VCaP (cell line): ENCODE measurements at regions not wholly inside any gene's neighbourhood (a gene's known extent, or its start where the extent isn't known, plus 50 kb on each side); places are given as distances from the start of the nearest gene placed in this dataset.

Experiments
- H3K27ac ChIP-seq: fragments of 450-650 bp; 2 replicates; pipeline ENCODE4 v1.5.1; 2017
- CTCF ChIP-seq: fragments of 450-650 bp; conservative IDR thresholded peaks from 2 replicates; pipeline ENCODE4 v1.5.1; 2017; ENCODE audit warnings: mild to moderate bottlenecking, moderate library complexity

GRCh38 chr2:15883684-15884083 is 56.7 kb upstream of the MYCN start:
- TF ChIP-seq CTCF, result no peak
- no peak overlapping the region for H3K27ac ChIP-seq

GRCh38 chr2:15884790-15885189 is 55.6 kb upstream of the MYCN start:
- TF ChIP-seq CTCF, result no peak
- no peak overlapping the region for H3K27ac ChIP-seq

- H3K27ac ChIP-seq, result no peak overlapping the region
- no peak for TF ChIP-seq CTCF
Measured at GRCh38 chr2:15886231-15886630, 54.1 kb upstream of the MYCN start.

- no peak for TF ChIP-seq CTCF
- H3K27ac ChIP-seq, result no peak overlapping the region
Measured at GRCh38 chr2:15889442-15890123, 50.8 kb upstream of the MYCN start.

GRCh38 chr2:15890124-15890754 is 50.1 kb upstream of the MYCN start:
- TF ChIP-seq CTCF, result no peak
- H3K27ac ChIP-seq, result no peak overlapping the region
